ENCODE measurements at regions not wholly inside any gene's neighbourhood (a gene's known extent, or its start where the extent isn't known, plus 50 kb on each side); places are given as distances from the start of the nearest gene placed in this dataset.

GRCh38 chr5:2860101-2860500 lies 108.6 kb upstream of the IRX2 start:
- intact Hi-C loops (cut with DNase I; ENCODE audit: low total_unique reads) = no loop called here
- ATAC-seq = no peak
- H3K4me3 ChIP-seq = no peak overlapping the region
- H3K36me3 ChIP-seq = no peaks in the 10 kb centered on the region
- TF ChIP-seq CTCF (IDR thresholded peaks at IDR 0.05 in 4 of 5, conservative IDR thresholded peaks at IDR 0.05 in 1 of 5) (no peak), POLR2A (IDR thresholded peaks at IDR 0.05) (no peak)
- in situ Hi-C loops (cut with MboI; ENCODE audit: low sequenced_read_pairs in 4 of 4) = no loop called here
- H3K27ac ChIP-seq = no peak overlapping the region
- no peaks in the 10 kb centered on the region for H3K4me1 ChIP-seq
- H3K27me3 ChIP-seq = no peaks in the 10 kb centered on the region
- DNase-seq = no peak
- no peaks in the 10 kb centered on the region for H3K9me3 ChIP-seq

- Histone ChIP-seq H3K4me3 (no peak overlapping the region), H3K27ac (no peak overlapping the region), H3K27me3 (no peaks in the 10 kb centered on the region), H3K9me3 (no peaks in the 10 kb centered on the region), H3K36me3 (no peaks in the 10 kb centered on the region), H3K4me1 (no peaks in the 10 kb centered on the region)
- DNase-seq (no peak), ATAC-seq (no peak)
- TF ChIP-seq POLR2A (IDR thresholded peaks at IDR 0.05) (no peak), CTCF (IDR thresholded peaks at IDR 0.05 in 4 of 5, conservative IDR thresholded peaks at IDR 0.05 in 1 of 5) (no peak)
- intact Hi-C loops (cut with DNase I; ENCODE audit: low total_unique reads) (no loop called here), in situ Hi-C loops (cut with MboI; ENCODE audit: low sequenced_read_pairs in 4 of 4) (no loop called here)
These were observed 106.4 kb upstream of the IRX2 start for GRCh38 chr5:2857837-2858236.

- Histone ChIP-seq H3K9me3 (no peaks in the 10 kb centered on the region), H3K27ac (no peak overlapping the region), H3K4me1 (no peaks in the 10 kb centered on the region), H3K36me3 (no peaks in the 10 kb centered on the region), H3K27me3 (no peaks in the 10 kb centered on the region), H3K4me3 (no peak overlapping the region)
- TF ChIP-seq CTCF (IDR thresholded peaks at IDR 0.05 in 4 of 5, conservative IDR thresholded peaks at IDR 0.05 in 1 of 5) = no peak
- TF ChIP-seq POLR2A (IDR thresholded peaks at IDR 0.05) = no peak
- intact Hi-C loops (cut with DNase I; ENCODE audit: low total_unique reads) = no loop called here
- in situ Hi-C loops (cut with MboI; ENCODE audit: low sequenced_read_pairs in 4 of 4) = no loop called here
- ATAC-seq = no peak
- no peak for DNase-seq
These were observed 104.7 kb upstream of the IRX2 start for GRCh38 chr5:2856206-2856605.

- no peaks in the 10 kb centered on the region for H3K9me3 ChIP-seq
- TF ChIP-seq POLR2A (IDR thresholded peaks at IDR 0.05) (no peak), CTCF (IDR thresholded peaks at IDR 0.05 in 4 of 5, conservative IDR thresholded peaks at IDR 0.05 in 1 of 5) (no peak)
- H3K4me1 ChIP-seq = no peaks in the 10 kb centered on the region
- in situ Hi-C loops (cut with MboI; ENCODE audit: low sequenced_read_pairs in 4 of 4) = no loop called here
- no peak overlapping the region for H3K27ac ChIP-seq
- H3K36me3 ChIP-seq = no peaks in the 10 kb centered on the region
- intact Hi-C loops (cut with DNase I; ENCODE audit: low total_unique reads) = no loop called here
- no peaks in the 10 kb centered on the region for H3K27me3 ChIP-seq
- no peak overlapping the region for H3K4me3 ChIP-seq
- DNase-seq (no peak), ATAC-seq (no peak)
These were observed 101.0 kb upstream of the IRX2 start for GRCh38 chr5:2852446-2852845.

GRCh38 chr5:2851895-2852294 lies 100.4 kb upstream of the IRX2 start:
- no peak for ATAC-seq

More at GRCh38 chr5:2851895-2852294, 100.4 kb upstream of the IRX2 start:
- TF ChIP-seq CTCF (IDR thresholded peaks at IDR 0.05 in 4 of 5, conservative IDR thresholded peaks at IDR 0.05 in 1 of 5) (no peak), POLR2A (IDR thresholded peaks at IDR 0.05) (no peak)
- in situ Hi-C loops (cut with MboI; ENCODE audit: low sequenced_read_pairs in 4 of 4) (no loop called here), intact Hi-C loops (cut with DNase I; ENCODE audit: low total_unique reads) (no loop called here)
- Histone ChIP-seq H3K9me3 (no peaks in the 10 kb centered on the region), H3K27me3 (no peaks in the 10 kb centered on the region), H3K27ac (no peak overlapping the region), H3K36me3 (no peaks in the 10 kb centered on the region), H3K4me3 (no peak overlapping the region), H3K4me1 (no peaks in the 10 kb centered on the region)
- no peak for DNase-seq
